Astrocyte (in vitro differentiated cells and primary cell): ENCODE measurements at regions not wholly inside any gene's neighbourhood (a gene's known extent, or its start where the extent isn't known, plus 50 kb on each side); places are given as distances from the start of the nearest gene placed in this dataset.

Experiments used
- DNase-seq: peaks from one replicate; pipeline ENCODE4 v3.0.0-alpha.2; 2010; ENCODE audit warnings: low read depth
- FAIRE-seq: peaks from 2 replicates; lab custom pipeline; 2011; peaks lifted over from hg19 to GRCh38; lab: Jason Lieb, UNC
- H2AFZ ChIP-seq: 2 replicates; pipeline ENCODE4 v1.6.0; 2012; ENCODE audit warnings: low read depth, low read length, inconsistent platforms
- H3K27ac ChIP-seq: 2 replicates; pipeline ENCODE4 v1.5.1; 2011; ENCODE audit warnings: low read depth, low read length, inconsistent platforms
- H3K27me3 ChIP-seq: 2 replicates; pipeline ENCODE4 v1.6.0; 2011; ENCODE audit warnings: low read length, inconsistent platforms; ENCODE audit not compliant: insufficient read depth
- H3K36me3 ChIP-seq: 2 replicates; pipeline ENCODE4 v1.5.1; 2011; ENCODE audit warnings: low read length, inconsistent platforms; ENCODE audit not compliant: insufficient read depth
- H3K4me1 ChIP-seq: 2 replicates; pipeline ENCODE4 v1.5.1; 2011; ENCODE audit warnings: low read length, inconsistent platforms; ENCODE audit not compliant: insufficient read depth
- H3K4me2 ChIP-seq: 2 replicates; pipeline ENCODE4 v1.6.0; 2012; ENCODE audit warnings: low read length, inconsistent platforms
- H3K4me3 ChIP-seq: 2 replicates; pipeline ENCODE4 v1.5.1; 2011; ENCODE audit warnings: low read depth, mild to moderate bottlenecking, low read length, inconsistent platforms; ENCODE audit not compliant: insufficient read depth
- H3K79me2 ChIP-seq: 2 replicates; pipeline ENCODE4 v1.6.0; 2012; ENCODE audit warnings: mild to moderate bottlenecking, low read length, inconsistent platforms; ENCODE audit not compliant: insufficient read depth
- H3K9ac ChIP-seq: 2 replicates; pipeline ENCODE4 v1.6.0; 2012; ENCODE audit warnings: mild to moderate bottlenecking, low read length, inconsistent platforms
- H3K9me3 ChIP-seq: 2 replicates; pipeline ENCODE4 v1.5.1; 2012; ENCODE audit warnings: low read depth, mild to moderate bottlenecking, low read length, inconsistent platforms; ENCODE audit not compliant: insufficient read depth
- H4K20me1 ChIP-seq: 2 replicates; pipeline ENCODE4 v1.6.0; 2012; ENCODE audit warnings: low read length, inconsistent platforms; ENCODE audit not compliant: insufficient read depth
- H3K27ac Mint-ChIP-seq: one replicate; pipeline ENCODE4 v1.8.0; 2021; ENCODE audit warnings: mild to moderate bottlenecking, mixed read lengths; ENCODE audit not compliant: unreplicated experiment
- H3K27me3 Mint-ChIP-seq: one replicate; pipeline ENCODE4 v1.8.0; 2021; ENCODE audit warnings: low read depth, mixed read lengths; ENCODE audit not compliant: unreplicated experiment
- H3K36me3 Mint-ChIP-seq: one replicate; pipeline ENCODE4 v1.8.0; 2021; ENCODE audit warnings: low read depth, mixed read lengths; ENCODE audit not compliant: unreplicated experiment
- H3K4me1 Mint-ChIP-seq: one replicate; pipeline ENCODE4 v1.8.0; 2021; ENCODE audit warnings: low read depth, mixed read lengths; ENCODE audit not compliant: unreplicated experiment
- H3K4me3 Mint-ChIP-seq: one replicate; pipeline ENCODE4 v1.8.0; 2021; ENCODE audit warnings: mild to moderate bottlenecking, moderate library complexity, mixed read lengths; ENCODE audit not compliant: unreplicated experiment
- H3K9me3 Mint-ChIP-seq: one replicate; pipeline ENCODE4 v1.8.0; 2021; ENCODE audit warnings: mild to moderate bottlenecking, mixed read lengths; ENCODE audit not compliant: unreplicated experiment
- CTCF ChIP-seq: IDR thresholded peaks from 2 replicates; pipeline ENCODE4 v1.5.1; 2011; ENCODE audit warnings: low read depth, mild to moderate bottlenecking, inconsistent platforms, low read length, moderate library complexity; ENCODE audit not compliant: insufficient read depth
- EZH2 ChIP-seq: IDR thresholded peaks from 2 replicates; pipeline ENCODE4 v1.6.1; 2012; ENCODE audit warnings: mild to moderate bottlenecking, low read length, inconsistent platforms; ENCODE audit not compliant: insufficient read depth

- TF ChIP-seq EZH2 (no peak), CTCF (no peak)
- no peaks in the 10 kb centered on the region for H3K36me3 ChIP-seq
- H3K9ac ChIP-seq = no peak overlapping the region
- no peaks in the 10 kb centered on the region for H3K79me2 ChIP-seq
- no peak overlapping the region for H3K4me3 Mint-ChIP-seq
- H3K27me3 Mint-ChIP-seq = peaks cover 2% of the 10 kb centered on the region
- H3K27me3 ChIP-seq = peaks cover 2% of the 10 kb centered on the region
- no peak overlapping the region for H3K4me3 ChIP-seq
- no peak overlapping the region for H2AFZ ChIP-seq
- H3K4me2 ChIP-seq = no peak overlapping the region
- peaks cover 16% of the 10 kb centered on the region for H3K4me1 Mint-ChIP-seq
- FAIRE-seq (no peak), DNase-seq (no peak)
- H3K4me1 ChIP-seq = no peaks in the 10 kb centered on the region
- H3K27ac ChIP-seq = no peak overlapping the region
- H4K20me1 ChIP-seq = no peaks in the 10 kb centered on the region
- H3K9me3 ChIP-seq = no peaks in the 10 kb centered on the region
- H3K9me3 Mint-ChIP-seq = no peaks in the 10 kb centered on the region
- no peak overlapping the region for H3K27ac Mint-ChIP-seq
- no peaks in the 10 kb centered on the region for H3K36me3 Mint-ChIP-seq
Measured at GRCh38 chr6:125354649-125355048, 52.9 kb upstream of the HDDC2 start.

GRCh38 chr6:125356884-125357283 lies 55.1 kb upstream of the HDDC2 start:
- Histone ChIP-seq H3K4me3 (no peak overlapping the region), H3K9ac (no peak overlapping the region), H3K4me2 (no peak overlapping the region), H3K27ac (no peak overlapping the region), H4K20me1 (no peaks in the 10 kb centered on the region), H3K79me2 (no peaks in the 10 kb centered on the region), H2AFZ (no peak overlapping the region), H3K9me3 (no peaks in the 10 kb centered on the region), H3K4me1 (no peaks in the 10 kb centered on the region), H3K36me3 (no peaks in the 10 kb centered on the region), H3K27me3 (peaks cover 2% of the 10 kb centered on the region)
- TF ChIP-seq CTCF (no peak), EZH2 (no peak)
- DNase-seq (no peak), FAIRE-seq (no peak)
- Mint-ChIP-seq H3K4me1 (peaks cover 16% of the 10 kb centered on the region), H3K9me3 (no peaks in the 10 kb centered on the region), H3K27me3 (peaks cover 2% of the 10 kb centered on the region), H3K36me3 (no peaks in the 10 kb centered on the region), H3K4me3 (no peak overlapping the region), H3K27ac (no peak overlapping the region)

GRCh38 chr6:125357515-125358256 lies 55.9 kb upstream of the HDDC2 start:
- TF ChIP-seq EZH2 (no peak), CTCF (no peak)
- H3K27ac ChIP-seq = no peak overlapping the region
- H3K4me3 ChIP-seq = no peak overlapping the region
- no peak overlapping the region for H2AFZ ChIP-seq
- Mint-ChIP-seq H3K27me3 (peaks cover 2% of the 10 kb centered on the region), H3K4me1 (peaks cover 20% of the 10 kb centered on the region), H3K4me3 (no peak overlapping the region), H3K9me3 (no peaks in the 10 kb centered on the region), H3K36me3 (no peaks in the 10 kb centered on the region), H3K27ac (no peak overlapping the region)
- FAIRE-seq (no peak), DNase-seq (peak; percentile 26)
- no peaks in the 10 kb centered on the region for H4K20me1 ChIP-seq
- peaks cover 2% of the 10 kb centered on the region for H3K27me3 ChIP-seq
- H3K9me3 ChIP-seq = no peaks in the 10 kb centered on the region
- peaks cover 3% of the 10 kb centered on the region for H3K4me1 ChIP-seq
- H3K9ac ChIP-seq = no peak overlapping the region
- no peaks in the 10 kb centered on the region for H3K79me2 ChIP-seq
- H3K36me3 ChIP-seq = no peaks in the 10 kb centered on the region
- H3K4me2 ChIP-seq = no peak overlapping the region
